WERI-Rb-1 (cell line): ENCODE measurements at regions not wholly inside any gene's neighbourhood (a gene's known extent, or its start where the extent isn't known, plus 50 kb on each side); places are given as distances from the start of the nearest gene placed in this dataset.

ENCODE experiments used
- DNase-seq: peaks from one replicate; pipeline ENCODE4 v3.0.0-alpha.2; 2020
- H3K27ac ChIP-seq: fragments of 250-450 bp; sonication (Bioruptor Pico); 2 replicates; pipeline ENCODE4 v1.5.1; 2020; ENCODE audit warnings: mild to moderate bottlenecking, moderate library complexity
- H3K27me3 ChIP-seq: fragments of 250-450 bp; sonication (Bioruptor Pico); 2 replicates; pipeline ENCODE4 v1.5.1; 2021; ENCODE audit warnings: mild to moderate bottlenecking, low read depth, moderate library complexity; ENCODE audit not compliant: insufficient read depth, severe bottlenecking
- H3K36me3 ChIP-seq: fragments of 250-450 bp; sonication (Bioruptor Pico); 2 replicates; pipeline ENCODE4 v1.5.1; 2020; ENCODE audit warnings: mild to moderate bottlenecking, moderate library complexity
- H3K4me3 ChIP-seq: 2 replicates; pipeline ENCODE4 v1.5.1; 2011; ENCODE audit warnings: low read depth, mild to moderate bottlenecking, control low read depth, low read length
- H3K9me3 ChIP-seq: fragments of 250-450 bp; sonication (Bioruptor Pico); 2 replicates; pipeline ENCODE4 v1.5.1; 2021; ENCODE audit warnings: mild to moderate bottlenecking, moderate library complexity; ENCODE audit not compliant: severe bottlenecking
- TF ChIP-seq, protein P1 (sequence below): IDR thresholded peaks from 2 replicates; pipeline ENCODE4 v1.5.1; 2011; ENCODE audit warnings: low read depth, mild to moderate bottlenecking, control low read depth, inconsistent platforms, low read length

DNA sequence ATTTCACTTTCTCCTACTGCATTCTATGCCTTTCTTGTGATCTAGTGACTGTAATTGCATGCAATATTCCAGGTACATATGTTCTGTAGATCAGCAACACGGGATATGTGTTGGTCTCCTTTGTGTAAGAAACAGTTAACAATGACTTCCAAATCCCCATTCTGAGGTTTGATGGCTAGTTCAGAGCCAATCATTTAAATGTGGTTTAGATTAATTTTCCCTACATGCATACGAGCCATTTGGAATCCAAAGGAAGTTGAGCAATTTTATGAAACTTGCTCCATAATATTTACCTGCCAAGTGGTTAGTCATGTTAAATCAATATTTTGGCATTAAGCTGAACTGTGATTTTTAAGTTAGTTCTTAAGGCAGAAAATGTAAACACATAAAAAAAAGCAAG lies 172.8 kb upstream of the DCAF12L2 start:
- Histone ChIP-seq H3K36me3 (no peaks in the 10 kb centered on the region), H3K27me3 (peaks cover 30% of the 10 kb centered on the region), H3K9me3 (no peaks in the 10 kb centered on the region), H3K4me3 (no peak overlapping the region), H3K27ac (no peak overlapping the region)
- TF ChIP-seq, protein P1, sequence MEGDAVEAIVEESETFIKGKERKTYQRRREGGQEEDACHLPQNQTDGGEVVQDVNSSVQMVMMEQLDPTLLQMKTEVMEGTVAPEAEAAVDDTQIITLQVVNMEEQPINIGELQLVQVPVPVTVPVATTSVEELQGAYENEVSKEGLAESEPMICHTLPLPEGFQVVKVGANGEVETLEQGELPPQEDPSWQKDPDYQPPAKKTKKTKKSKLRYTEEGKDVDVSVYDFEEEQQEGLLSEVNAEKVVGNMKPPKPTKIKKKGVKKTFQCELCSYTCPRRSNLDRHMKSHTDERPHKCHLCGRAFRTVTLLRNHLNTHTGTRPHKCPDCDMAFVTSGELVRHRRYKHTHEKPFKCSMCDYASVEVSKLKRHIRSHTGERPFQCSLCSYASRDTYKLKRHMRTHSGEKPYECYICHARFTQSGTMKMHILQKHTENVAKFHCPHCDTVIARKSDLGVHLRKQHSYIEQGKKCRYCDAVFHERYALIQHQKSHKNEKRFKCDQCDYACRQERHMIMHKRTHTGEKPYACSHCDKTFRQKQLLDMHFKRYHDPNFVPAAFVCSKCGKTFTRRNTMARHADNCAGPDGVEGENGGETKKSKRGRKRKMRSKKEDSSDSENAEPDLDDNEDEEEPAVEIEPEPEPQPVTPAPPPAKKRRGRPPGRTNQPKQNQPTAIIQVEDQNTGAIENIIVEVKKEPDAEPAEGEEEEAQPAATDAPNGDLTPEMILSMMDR: no peak
- no peak for DNase-seq

DNA sequence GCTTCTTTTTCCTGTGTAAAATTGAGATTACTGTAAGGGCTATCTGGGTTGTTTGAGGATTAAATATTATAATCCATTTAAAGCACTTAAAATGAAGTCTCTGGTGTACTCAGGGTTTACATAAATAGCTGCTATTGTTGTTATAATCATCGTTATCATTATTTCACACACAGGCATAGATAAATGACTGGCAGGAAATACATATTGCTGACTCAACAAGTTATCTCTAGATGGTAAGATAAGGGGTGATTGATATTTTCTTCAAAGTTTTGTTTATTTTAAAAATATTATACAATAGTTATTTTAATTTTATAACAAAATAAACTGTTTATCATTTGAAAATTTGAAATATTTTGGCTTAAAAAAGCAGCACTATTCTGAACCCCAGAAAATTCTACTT lies 134.3 kb upstream of the DCAF12L2 start:
- Histone ChIP-seq H3K4me3 (no peak overlapping the region), H3K27ac (no peak overlapping the region), H3K9me3 (no peaks in the 10 kb centered on the region), H3K27me3 (peaks cover 19% of the 10 kb centered on the region), H3K36me3 (no peaks in the 10 kb centered on the region)
- TF ChIP-seq, protein P1: no peak
- DNase-seq: no peak

DNA sequence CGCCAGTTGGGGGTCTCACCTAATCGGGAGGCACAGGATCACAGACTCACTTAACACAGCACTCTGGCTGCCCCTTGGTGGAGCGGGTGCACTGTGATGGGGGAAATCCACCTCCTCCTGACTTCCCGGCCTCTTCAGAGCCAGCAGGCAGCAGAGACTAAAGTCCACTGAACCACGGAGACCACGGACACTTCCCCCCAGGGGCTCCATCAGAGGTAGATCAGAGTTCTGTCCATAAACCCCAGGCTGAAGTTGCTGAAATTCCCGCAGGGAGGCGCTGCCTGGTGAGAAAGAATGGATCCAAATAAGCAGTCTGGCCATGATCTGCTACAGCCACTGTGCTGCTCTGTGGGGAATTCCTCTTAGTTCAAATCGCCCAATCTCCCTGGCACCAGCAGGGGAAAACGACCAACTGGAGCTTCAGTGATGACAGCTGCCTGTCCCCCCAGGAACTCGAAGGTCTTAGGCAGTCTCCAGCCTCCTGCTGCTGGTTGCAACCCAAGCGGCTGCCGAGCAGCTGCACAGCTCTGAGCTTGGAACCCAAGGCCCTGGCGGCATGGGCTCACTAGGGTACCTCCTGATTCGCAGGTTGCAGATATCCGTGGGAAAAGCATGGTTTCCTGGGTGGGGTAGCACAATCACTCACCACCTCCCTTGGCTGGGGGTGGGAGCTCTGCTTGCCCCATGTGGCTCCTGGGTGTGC lies 106.9 kb upstream of the DCAF12L2 start:
- H3K27me3 ChIP-seq: peaks cover 27% of the 10 kb centered on the region
- no peak for DNase-seq
- H3K9me3 ChIP-seq: no peaks in the 10 kb centered on the region
- TF ChIP-seq, protein P1: no peak
- no peak overlapping the region for H3K27ac ChIP-seq
- H3K4me3 ChIP-seq: no peak overlapping the region
- no peaks in the 10 kb centered on the region for H3K36me3 ChIP-seq

DNA sequence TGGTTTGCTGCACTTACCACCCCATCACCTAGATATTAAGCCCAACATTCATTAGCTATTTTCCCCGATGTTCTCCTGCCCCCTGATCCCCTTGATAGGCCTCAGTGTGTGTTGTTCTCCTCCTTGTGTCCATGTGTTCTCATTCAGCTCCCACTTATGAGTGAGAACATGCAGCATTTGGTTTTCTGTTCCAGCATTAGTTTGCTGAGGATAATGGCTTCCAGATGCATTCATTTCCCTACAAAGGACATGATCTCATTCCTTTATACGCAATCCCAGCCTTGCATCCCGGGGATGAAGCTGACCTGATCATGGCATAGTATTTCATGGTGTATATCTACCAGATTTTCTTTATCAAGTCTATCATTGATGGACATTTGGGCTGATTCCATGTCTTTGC lies 99.0 kb upstream of the DCAF12L2 start:
- H3K27me3 ChIP-seq: peaks cover 11% of the 10 kb centered on the region
- H3K27ac ChIP-seq: no peak overlapping the region
- no peak overlapping the region for H3K4me3 ChIP-seq
- TF ChIP-seq, protein P1: no peak
- no peaks in the 10 kb centered on the region for H3K9me3 ChIP-seq
- DNase-seq: no peak
- H3K36me3 ChIP-seq: no peaks in the 10 kb centered on the region

DNA sequence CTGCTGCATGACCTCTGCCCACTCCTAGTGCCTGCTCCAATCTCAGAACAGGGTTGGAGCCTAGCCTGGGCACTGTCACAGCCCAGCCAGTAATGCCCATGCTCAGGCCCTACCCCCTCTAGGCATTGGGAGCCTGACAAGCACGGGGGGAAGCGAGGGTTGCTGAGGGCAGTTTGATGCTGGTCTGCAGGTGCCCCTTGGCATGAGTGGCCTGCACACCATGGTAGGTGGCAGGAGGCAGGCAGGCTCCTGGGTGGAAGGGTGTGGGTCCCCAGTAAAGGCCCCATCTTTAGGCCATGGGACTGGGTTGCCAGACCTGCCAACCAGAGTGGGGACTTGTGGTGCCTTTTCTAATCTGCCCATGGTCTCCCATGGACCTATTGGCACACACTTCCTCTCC lies 72.1 kb upstream of the DCAF12L2 start:
- no peaks in the 10 kb centered on the region for H3K36me3 ChIP-seq
- no peak overlapping the region for H3K27ac ChIP-seq
- H3K27me3 ChIP-seq: peaks cover 15% of the 10 kb centered on the region
- H3K4me3 ChIP-seq: no peak overlapping the region
- no peaks in the 10 kb centered on the region for H3K9me3 ChIP-seq
- TF ChIP-seq, protein P1: no peak
- DNase-seq: no peak

GRCh38 chrX:126237524-126237923 lies 71.4 kb upstream of the DCAF12L2 start:
- no peak for DNase-seq
- Histone ChIP-seq H3K27ac (no peak overlapping the region), H3K36me3 (no peaks in the 10 kb centered on the region), H3K9me3 (no peaks in the 10 kb centered on the region), H3K27me3 (peaks cover 15% of the 10 kb centered on the region), H3K4me3 (no peak overlapping the region)
- TF ChIP-seq, protein P1: no peak
